ENCODE measurements at regions not wholly inside any gene's neighbourhood (a gene's known extent, or its start where the extent isn't known, plus 50 kb on each side); places are given as distances from the start of the nearest gene placed in this dataset.

GRCh38 chr13:80048802-80049201, 292.1 kb downstream of the SPRY2 start:
- TF ChIP-seq, protein P1, sequence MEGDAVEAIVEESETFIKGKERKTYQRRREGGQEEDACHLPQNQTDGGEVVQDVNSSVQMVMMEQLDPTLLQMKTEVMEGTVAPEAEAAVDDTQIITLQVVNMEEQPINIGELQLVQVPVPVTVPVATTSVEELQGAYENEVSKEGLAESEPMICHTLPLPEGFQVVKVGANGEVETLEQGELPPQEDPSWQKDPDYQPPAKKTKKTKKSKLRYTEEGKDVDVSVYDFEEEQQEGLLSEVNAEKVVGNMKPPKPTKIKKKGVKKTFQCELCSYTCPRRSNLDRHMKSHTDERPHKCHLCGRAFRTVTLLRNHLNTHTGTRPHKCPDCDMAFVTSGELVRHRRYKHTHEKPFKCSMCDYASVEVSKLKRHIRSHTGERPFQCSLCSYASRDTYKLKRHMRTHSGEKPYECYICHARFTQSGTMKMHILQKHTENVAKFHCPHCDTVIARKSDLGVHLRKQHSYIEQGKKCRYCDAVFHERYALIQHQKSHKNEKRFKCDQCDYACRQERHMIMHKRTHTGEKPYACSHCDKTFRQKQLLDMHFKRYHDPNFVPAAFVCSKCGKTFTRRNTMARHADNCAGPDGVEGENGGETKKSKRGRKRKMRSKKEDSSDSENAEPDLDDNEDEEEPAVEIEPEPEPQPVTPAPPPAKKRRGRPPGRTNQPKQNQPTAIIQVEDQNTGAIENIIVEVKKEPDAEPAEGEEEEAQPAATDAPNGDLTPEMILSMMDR (IDR thresholded peaks at IDR 0.05 in 8 of 11, conservative IDR thresholded peaks at IDR 0.05 in 3 of 11): no peak
- TF ChIP-seq POLR2AphosphoS5 (IDR thresholded peaks at IDR 0.05): peak in 2 of 3 donors; percentile 50 to 73
- Histone ChIP-seq H3K4me3 (no peak overlapping the region), H3K4me1 (peaks cover 12 to 29% (median 24%) of the 10 kb centered on the region in 6 donors), H3K9me3 (no peaks in the 10 kb centered on the region), H3K36me3 (no peaks in the 10 kb centered on the region), H3K27ac (peak overlapping the region in 3 of 8 donors; percentile 11 to 32 (median 29)), H3K27me3 (replicated peaks in 1 of 7) (no peaks in the 10 kb centered on the region)
- WGBS, 5 donors: 0 to 1% (median 1%) methylated on average over 7 of the region's 7 CpGs
- intact Hi-C loops (cut with DNase I; ENCODE audit: low total_unique reads): no loop called here
- DNase-seq: peak; percentile 84

DNA sequence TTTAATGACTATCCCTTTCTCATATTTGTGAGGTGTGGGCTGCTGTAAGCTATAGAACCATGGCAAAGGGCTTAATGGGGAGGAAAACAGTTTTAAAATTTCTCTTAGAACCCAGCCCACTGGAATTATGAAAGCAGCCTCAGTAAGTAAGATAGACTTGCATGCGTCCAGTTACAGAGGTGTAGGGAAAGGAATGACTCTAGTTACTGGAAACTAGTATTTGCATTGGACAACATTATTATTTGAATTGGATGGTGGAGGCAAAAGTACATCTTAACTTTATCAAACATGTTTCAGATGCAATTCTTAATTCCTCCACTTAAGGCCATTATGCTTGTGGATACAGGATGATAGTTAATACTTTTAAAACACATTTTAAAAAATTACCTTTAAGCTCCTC, 292.9 kb downstream of the SPRY2 start:
- Histone ChIP-seq H3K4me3 (no peak overlapping the region), H3K27me3 (replicated peaks in 1 of 7) (no peaks in the 10 kb centered on the region), H3K27ac (no peak overlapping the region), H3K9me3 (no peaks in the 10 kb centered on the region), H3K36me3 (no peaks in the 10 kb centered on the region), H3K4me1 (peaks cover 12 to 29% (median 24%) of the 10 kb centered on the region in 6 donors)
- intact Hi-C loops (cut with DNase I; ENCODE audit: low total_unique reads): no loop called here
- no peak for DNase-seq
- 81 to 97% (median 85%) methylated on average over 1 of the region's 1 CpG for WGBS, 5 donors
- TF ChIP-seq POLR2AphosphoS5 (IDR thresholded peaks at IDR 0.05): no peak
- TF ChIP-seq, protein P1 (IDR thresholded peaks at IDR 0.05 in 8 of 11, conservative IDR thresholded peaks at IDR 0.05 in 3 of 11): no peak

DNA sequence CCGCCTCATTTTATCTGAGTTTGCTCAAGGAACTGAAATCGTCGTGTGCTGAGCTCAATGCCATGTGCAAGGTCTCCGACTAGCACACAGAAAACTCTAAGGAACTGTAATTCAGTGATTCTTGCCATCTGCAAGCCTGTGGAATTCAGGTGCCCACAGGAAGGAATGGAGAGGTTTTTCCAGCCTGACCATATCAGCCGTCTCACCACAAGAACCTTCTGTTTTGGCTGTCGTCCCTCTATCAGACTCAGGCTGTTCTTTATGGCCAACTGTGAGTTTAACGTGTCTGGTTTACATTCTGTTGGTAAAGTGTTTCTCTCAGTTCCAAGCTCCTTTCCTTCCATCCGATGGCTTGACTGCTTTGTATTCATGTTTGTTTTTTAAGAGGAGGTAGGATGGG, 293.5 kb downstream of the SPRY2 start:
- Histone ChIP-seq H3K9me3 (no peaks in the 10 kb centered on the region), H3K27ac (no peak overlapping the region), H3K4me3 (no peak overlapping the region), H3K36me3 (no peaks in the 10 kb centered on the region), H3K4me1 (peaks cover 12 to 29% (median 24%) of the 10 kb centered on the region in 6 donors), H3K27me3 (replicated peaks in 1 of 7) (no peaks in the 10 kb centered on the region)
- no peak for TF ChIP-seq POLR2AphosphoS5 (IDR thresholded peaks at IDR 0.05)
- TF ChIP-seq, protein P1 (IDR thresholded peaks at IDR 0.05 in 8 of 11, conservative IDR thresholded peaks at IDR 0.05 in 3 of 11): no peak
- TF ChIP-seq POLR2A (IDR thresholded peaks at IDR 0.05): no peak
- DNase-seq: no peak
- 64 to 78% (median 72%) methylated on average over 8 of the region's 8 CpGs for WGBS, 5 donors
- intact Hi-C loops (cut with DNase I; ENCODE audit: low total_unique reads): no loop called here

- TF ChIP-seq, protein P1 (IDR thresholded peaks at IDR 0.05 in 8 of 11, conservative IDR thresholded peaks at IDR 0.05 in 3 of 11): no peak
- TF ChIP-seq POLR2AphosphoS5 (IDR thresholded peaks at IDR 0.05): no peak
- no peak for TF ChIP-seq POLR2A (IDR thresholded peaks at IDR 0.05)
- 39 to 76% (median 44%) methylated on average over 4 of the region's 4 CpGs for WGBS, 5 donors
- Histone ChIP-seq H3K4me3 (no peak overlapping the region), H3K27me3 (replicated peaks in 1 of 7) (no peaks in the 10 kb centered on the region), H3K9me3 (no peaks in the 10 kb centered on the region), H3K4me1 (peaks cover 0 to 41% (median 26%) of the 10 kb centered on the region in 6 donors), H3K36me3 (no peaks in the 10 kb centered on the region), H3K27ac (peak overlapping the region in 1 of 8 donors; percentile 15)
- intact Hi-C loops (cut with DNase I; ENCODE audit: low total_unique reads): no loop called here
- DNase-seq: no peak
These were observed 300.0 kb downstream of the SPRY2 start for GRCh38 chr13:80040981-80041317.

Data from spleen (tissue), 11 donors.